MV-4-11 (cell line): ENCODE measurements at regions not wholly inside any gene's neighbourhood (a gene's known extent, or its start where the extent isn't known, plus 50 kb on each side); places are given as distances from the start of the nearest gene placed in this dataset.
"Not testable (repeated sequence)": the region's sequence is repeated elsewhere in the genome, so short reads cannot be mapped to it uniquely, and the experiment has no call there.

ENCODE experiments used
- DNase-seq: peaks from one replicate; lab custom pipeline; 2025; lab: John Stamatoyannopoulos, UW

DNA sequence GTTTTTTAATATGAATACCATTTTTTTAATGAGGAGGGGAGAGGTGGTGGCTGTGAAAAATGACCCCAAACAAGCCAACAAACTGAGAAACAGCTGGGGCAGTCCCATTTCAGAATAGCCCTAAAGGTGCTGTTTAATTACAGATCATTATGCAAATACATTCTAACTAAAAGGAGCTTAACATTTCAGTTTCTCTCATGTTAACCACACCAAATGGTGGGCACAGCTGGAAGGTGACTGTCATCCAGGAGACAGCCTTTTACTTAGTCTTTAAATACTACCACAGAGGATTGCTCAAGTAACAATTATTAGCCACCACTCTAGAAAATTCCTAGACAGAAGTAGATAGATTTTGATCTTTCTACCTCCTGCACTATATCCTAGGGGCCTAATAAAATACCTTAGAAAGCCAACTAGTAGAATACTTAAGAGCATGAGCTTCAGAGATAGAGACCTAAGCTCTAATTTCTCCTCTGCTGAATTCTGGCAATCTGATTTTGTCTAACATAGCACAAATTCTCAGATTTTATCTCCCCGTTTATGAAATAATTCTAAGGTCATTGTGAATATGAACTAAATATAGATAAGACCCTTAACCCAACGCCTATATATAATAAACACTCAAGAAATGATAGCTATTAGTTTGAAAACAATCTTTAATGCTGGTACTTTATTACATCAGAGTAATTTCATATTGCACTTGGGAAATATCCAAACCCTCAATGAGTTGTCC, 615.1 kb upstream of the NRSN1 start:
- no peak for DNase-seq

DNA sequence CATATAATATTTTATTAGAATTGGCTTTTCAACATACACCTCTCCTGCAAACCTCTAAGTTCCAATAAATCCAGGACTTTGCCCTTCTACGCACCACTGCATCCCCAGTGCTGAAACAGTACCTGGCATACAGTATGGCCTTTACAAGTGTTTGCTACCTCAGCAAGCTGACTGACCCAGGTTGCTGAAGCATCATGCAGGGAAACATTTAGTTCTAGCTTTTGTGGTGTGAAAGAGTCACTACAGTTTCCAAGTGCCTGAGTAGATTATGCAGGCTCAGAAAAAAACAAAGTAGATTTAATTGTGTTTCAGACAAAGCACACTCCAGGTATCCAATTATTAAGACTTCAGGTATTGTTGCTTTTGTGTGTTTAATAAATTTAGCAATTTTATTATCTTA, 614.2 kb upstream of the NRSN1 start:
- no peak for DNase-seq

DNA sequence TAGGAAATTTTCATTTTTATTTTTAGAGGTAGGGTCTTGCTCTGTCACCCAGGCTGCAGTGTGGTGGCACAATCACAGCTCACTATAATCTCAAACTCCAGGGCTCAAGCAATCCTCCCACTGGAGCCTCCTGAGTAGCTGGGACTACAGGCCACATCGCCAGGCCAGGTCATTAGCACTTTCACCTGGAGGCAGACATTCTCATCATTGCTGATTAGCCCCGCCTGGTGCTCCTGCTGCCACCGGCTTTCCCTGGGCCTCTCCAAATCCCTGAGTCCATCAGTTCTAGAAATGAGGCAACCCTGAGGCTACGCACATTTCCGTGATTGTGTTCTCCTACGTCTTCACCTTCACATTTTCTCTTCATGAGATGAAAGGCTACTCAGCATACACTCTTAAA, 607.7 kb upstream of the NRSN1 start:
- DNase-seq, result no peak

DNA sequence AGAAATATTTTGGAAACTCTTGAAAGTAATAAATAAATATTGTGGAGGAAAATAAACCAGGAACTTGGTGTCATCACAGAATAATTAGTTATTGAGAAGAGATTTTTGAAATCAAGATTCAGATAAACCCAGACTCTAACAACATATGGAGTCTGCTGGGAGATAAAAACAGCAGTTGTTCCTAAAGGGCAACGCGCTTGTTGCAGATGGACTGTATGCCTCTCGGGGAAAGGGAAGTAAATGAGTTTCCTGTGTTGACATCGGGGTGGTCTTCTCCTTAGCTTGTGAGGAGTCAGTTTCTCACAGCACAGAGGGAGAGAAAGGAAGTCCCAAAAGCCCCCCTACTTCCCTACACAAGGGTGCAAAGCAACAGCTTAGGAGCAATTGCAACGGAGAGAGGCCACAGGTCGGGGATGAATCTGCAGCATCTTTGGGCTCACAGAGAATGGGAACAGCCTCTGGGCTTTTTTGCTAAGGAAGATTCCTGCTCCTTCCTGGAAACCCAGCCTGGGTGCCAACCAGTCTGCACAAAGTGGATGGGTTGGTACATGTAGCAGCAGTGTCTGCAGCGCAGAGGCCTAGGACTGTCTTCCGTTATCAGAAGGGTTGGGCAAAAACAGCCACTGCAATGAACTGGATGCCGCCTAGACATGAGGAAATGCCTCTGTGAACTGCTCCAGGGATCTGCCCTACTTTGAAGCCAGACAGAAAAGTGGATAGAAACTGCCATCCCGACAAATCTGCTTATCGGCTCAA, 603.0 kb upstream of the NRSN1 start:
- no peak for DNase-seq

DNA sequence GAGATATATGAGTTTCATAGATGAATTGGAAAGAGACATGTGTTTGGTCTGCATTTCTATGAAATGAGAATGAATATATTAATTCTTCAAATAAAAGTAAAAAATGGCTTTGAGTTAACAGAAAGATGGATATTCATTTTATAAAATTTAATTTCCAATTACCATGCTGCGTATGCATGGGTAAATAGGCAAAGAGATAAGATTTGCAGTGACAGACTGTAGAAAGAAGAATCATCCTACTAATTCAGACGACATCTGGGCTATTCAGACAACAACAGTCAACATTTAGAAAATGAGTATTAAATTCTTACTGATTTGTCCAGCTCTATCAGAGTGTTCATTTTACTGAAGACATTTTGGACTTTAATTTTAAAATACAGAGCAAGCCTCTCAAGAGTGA, 602.2 kb upstream of the NRSN1 start:
- DNase-seq, result no peak

DNA sequence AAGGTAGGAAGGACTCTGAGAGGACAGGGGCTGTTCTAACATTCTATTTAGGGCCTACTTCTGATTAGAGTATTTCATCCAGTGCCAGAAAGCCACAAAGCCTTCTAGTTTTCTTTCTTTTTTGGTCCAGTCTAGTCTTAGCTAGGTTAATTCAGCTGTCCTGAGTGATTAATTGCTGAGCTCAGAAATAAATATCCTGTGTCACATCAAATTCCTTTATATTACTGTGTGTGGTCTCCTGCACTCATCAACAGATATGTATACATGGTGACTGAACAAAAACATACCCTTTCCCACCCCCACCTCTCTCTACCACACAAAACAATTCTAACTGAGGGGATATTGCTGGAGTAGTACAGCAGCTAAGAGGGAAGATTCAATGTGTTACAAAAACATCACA, 601.5 kb upstream of the NRSN1 start:
- DNase-seq, result no peak

DNA sequence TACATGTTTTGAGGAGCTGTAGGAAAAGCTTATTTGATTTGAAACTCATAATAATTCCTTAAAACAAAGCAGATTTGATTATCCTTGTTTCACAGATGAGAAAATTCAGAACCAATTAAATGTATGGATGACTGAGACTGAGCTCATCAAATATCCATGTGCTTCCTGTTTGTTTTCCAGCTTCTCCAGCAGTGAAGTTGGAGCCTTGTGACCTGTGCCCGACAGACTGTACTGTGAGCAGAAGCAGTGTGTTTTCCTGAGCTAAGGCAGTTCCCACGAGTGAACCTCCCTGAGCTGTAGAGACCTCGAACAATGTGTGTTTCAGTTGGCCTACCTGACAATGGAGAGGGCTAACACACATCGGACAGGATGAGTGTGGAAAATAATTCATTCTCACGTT, 599.5 kb upstream of the NRSN1 start:
- DNase-seq, result no peak

DNA sequence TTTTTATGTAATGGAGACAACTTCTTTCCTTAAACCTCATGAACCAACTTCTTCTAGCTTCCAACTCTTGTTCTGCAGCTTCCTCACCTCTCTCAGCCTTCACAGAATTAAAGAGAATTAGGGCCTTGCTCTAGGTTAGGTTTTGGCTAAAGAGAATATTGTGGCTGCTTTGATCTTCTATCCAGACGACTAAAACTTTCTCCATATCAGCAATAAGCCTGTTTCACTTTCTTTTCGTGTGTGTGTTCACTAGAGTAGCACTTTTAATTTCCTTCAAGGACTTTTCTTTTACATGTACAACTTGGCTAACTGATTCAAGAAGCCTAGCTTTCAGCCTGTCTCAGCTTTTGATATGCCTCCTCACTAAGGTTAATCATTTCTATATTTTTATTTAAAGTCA, 596.1 kb upstream of the NRSN1 start:
- no peak for DNase-seq

DNA sequence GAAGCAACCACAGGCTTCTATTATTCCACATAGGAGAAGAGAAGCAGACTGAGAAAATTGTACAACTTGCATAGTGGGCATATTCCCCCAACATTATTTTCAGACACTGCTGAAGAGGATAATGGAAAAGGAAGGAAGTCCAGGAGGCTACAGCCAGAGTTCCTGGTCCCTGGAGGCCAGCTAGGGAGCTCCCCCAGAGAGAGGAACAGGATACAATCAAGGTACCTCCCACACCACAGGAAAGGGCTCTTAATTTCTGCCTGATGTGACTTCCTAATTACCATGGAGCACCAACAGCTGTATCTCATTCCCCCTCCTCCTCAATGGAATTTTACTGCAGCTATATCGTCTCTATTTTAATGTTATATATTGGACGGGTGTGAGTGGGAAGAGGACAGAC, 594.3 kb upstream of the NRSN1 start:
- no peak for DNase-seq

DNA sequence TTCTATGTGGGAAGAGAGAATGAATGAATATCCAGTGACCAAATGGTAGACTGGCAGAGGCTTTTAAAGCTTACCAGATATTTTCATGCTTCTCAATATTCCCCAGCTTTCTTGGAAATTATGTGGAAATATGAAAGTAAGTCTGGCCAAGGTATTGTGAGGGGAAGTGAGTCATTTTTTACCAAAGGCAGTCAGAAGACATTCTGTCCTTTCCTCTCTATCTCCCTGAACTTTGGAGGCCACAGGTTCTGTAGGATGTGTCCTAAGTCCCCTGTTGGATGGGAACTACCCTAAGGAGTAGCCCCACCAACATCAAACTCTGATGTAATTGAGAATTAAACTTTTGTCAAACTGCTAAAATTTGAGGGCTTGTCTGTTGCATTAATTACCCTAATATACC, 593.8 kb upstream of the NRSN1 start:
- no peak for DNase-seq

DNA sequence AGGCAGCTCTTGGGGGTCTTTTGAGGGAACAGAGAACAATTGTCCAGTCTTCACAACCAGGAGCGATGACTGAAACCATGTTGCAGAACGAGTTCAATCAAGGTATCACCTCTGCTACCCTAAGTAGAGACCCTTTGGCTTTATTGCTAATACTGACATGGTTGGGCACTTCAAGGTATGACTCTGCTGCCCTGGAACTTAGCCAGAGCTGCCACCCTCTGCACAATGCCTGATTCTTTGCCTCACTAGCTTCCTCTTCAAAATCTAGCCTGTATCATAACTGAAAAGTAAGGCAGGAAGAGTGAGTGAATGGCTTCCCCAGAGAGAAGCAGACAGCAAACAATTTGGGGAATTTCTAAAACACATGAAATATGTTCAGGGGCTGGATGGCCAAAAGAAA, 592.7 kb upstream of the NRSN1 start:
- no peak for DNase-seq

DNA sequence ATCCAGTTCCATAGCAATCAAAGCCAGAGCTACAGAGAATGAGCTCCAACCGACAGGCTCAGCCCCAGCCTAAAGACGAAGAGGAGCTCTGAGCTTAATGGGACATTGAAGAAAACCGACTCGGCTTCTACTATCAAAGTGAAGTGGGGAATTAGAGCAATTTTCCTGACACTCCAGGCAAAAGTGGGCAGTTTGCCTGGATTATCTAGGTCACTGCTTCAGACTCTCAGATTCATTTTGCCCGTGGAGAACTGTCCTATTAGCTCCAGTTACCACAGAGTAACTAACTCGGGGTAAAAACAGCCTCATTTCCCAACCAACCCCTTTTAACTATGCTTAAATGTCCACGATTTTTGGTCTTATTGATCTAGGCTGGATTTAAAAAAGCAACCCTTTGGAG, 592.1 kb upstream of the NRSN1 start:
- no peak for DNase-seq

DNA sequence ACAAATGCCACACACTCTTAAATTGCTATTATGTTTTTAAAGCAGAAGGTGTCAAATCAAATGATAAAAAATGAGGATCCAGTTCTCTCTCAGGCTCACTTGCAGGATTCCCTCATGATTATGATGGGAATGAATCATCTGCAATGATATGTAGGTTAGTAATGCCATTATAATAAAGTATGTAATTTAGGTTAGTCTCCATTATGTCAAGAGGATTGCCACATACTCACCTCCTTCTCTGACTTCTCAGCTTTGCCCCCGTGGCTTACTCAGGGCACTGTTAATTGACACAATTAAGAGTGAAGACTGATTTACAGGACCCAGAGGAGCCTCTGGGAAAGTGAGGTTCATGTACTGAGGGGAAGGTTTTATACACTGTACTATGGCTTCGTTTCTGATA, 591.7 kb upstream of the NRSN1 start:
- no peak for DNase-seq

DNA sequence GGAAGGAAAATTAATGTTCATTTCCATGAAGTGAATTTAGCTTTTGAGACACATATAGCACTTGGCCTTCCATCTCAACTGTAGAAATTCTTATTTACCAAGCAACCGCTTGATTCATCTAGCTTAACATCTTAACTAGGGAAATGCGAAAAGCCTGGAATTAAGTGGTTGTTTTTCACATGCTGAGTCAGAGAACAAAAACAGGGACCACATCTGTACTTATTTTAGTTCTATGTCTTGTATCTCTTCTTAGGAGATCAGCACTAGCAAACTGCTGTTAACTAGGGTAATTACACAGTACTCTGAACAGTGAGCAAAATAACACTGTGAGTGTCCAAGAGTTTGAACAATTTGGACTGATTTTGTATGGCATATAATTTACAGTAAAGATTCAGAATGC, 590.9 kb upstream of the NRSN1 start:
- DNase-seq, result no peak

DNA sequence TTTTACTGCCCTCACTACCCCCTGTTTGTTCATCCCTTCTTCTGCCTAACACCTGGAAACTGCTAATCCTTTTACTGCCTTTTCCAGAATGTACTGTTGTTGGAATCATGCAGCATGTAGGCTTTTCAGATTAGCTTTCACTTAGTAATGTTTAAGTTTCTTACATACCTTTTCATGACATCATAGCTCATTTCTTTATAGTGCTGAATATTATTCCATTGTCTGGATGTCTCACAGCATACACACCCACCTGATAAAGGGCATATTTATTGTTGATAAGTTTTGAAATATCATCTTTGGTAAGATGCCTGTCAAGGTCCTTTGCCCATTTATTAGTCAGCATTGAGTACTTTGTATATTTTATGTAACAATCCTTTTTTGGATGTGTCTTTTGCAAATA, 588.2 kb upstream of the NRSN1 start:
- DNase-seq, result no peak

DNA sequence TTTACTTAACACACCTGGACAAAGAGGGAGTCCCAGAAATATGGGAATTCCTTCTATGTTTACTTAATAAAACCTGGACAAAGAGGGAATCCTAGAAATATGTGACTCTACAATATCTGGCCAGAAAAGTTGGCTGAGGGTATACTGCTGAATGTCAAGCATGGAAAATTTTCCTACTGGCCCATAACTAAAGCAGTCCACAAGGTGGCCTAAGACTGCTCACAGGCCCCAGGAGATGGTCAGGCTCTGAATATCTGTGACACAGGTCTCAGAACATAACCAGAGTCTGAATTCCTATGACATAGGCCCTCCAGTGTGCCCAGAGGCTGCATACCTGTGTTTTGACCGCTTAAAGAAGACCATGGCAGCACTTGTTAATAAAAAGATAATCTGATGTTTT, 578.2 kb upstream of the NRSN1 start:
- no peak for DNase-seq

DNA sequence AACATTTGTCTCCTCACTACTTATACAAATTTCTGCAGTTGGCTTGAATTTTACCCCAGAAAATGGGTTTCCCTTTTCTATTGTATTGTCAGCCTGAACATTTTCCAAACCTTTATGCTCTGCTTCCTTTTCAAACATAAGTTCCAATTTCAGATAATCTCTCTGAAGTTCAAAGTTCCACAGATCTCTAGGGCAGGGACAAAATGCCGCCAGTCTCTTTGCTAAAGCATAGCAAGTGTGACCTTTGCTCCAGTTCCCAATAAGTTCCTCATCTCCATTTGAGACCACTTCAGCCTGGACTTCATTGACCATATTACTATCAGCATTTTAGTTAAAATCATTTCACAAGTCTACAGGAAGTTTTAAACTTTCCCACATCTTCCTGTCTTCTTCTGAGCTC, 571.1 kb upstream of the NRSN1 start:
- not testable (repeated sequence) for DNase-seq

DNA sequence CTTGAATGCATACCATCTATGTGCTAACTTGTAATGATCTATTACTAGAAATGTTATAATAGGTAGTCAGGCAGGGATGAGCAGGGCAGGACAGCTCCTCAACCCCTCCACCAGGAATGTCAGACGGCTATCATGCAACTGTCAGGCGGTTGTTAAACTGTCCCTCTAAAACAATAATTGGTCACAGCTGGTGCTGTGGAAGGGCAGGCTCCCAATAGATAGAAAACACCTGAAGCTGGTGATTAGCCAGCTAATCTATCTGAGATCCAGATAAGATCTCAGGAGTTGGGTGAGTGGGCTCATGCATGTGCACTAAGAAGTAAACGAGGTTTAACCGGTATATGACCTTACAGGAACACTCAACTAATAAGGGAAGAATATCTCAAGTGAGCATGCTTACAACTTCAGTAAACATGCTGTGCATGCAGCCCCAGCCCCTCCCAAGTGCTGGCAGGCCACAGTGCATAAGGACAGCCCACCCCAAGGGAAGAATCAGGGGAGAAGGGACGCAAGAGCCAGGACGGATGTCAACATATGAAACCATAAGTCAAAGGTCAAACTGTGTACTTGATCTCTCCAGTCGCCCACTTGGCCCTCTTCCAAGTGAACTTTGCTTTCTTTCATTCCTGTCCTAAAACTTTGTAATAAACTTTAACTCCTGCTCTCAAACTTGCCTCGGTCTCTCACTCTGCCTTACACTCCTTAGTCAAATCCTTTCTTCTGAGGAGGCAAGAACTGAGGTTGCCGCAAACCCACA, 566.2 kb upstream of the NRSN1 start:
- no peak for DNase-seq

DNA sequence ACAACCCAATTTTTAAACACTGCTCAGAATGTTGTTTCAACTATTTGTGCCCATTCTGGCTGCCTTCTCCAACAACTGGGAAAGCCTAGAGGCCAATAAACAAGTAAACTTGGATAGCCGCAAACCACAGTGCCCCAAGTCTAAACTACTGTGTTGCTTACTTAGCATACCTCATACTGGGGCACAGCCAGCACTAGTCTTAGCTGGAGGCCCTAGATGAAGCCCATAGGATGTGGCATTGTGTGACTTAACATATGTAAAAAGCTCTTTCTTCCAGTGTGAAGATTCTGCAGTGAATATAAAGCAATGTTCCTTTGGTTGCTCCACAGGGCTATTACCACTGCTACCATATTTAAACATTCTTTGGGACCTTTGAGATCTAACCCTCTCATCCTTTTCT, 564.3 kb upstream of the NRSN1 start:
- no peak for DNase-seq

DNA sequence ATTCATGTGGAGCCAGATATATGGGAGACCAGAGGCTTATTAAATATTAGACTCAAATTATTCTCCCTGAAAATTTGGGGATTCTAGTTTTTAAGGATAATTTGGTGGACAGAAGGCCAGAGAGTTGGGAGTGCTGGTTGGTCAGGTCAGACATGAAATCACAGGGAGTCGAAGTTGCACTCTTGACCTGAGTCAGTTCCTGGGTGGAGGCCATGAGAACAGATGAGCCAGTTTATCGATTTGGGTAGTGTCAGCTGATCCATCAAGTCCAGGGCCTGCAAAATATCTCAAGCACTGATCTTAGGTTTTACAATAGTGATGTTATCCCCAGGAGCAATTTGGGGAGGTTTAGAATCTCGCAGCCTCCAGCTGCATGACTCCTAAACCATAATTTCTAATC, 563.5 kb upstream of the NRSN1 start:
- no peak for DNase-seq

DNA sequence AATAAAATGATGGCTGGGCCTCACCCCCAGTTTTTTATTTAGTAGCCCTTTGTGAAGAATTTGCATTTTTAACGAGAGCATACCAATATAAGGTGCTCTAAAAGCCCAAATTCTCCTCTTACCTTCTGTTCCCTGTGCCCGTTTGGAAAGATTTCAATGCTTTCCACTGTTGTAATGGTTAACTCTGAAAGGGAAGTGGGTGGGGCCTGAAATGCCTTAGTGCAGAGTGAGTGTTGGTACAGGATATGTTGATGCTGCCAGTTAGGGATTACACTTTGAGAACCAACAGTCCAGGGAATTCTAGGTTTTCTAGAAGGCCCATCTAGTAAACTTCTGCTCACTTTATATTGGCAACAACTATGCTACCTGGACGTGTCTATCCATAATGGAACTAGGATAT, 562.7 kb upstream of the NRSN1 start:
- no peak for DNase-seq

DNA sequence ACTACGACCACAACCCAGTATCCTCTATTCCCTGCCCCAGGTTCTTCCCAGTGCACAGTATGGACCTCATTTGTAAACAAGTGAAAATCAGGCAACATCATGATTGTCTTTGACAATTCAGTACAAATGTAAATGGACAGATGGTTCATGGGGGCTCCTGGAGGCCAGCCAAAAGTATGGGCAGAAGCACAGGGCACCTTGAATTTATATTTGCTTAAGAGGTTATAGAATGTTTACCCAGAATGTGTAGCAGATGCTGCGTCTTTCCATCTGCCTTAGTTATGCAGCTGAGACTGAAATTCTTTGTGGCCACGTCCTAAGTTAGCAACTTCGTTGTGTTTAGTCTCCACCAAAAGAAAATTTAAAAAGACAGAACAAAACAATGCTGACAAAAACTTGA, 559.6 kb upstream of the NRSN1 start:
- DNase-seq, result no peak

DNA sequence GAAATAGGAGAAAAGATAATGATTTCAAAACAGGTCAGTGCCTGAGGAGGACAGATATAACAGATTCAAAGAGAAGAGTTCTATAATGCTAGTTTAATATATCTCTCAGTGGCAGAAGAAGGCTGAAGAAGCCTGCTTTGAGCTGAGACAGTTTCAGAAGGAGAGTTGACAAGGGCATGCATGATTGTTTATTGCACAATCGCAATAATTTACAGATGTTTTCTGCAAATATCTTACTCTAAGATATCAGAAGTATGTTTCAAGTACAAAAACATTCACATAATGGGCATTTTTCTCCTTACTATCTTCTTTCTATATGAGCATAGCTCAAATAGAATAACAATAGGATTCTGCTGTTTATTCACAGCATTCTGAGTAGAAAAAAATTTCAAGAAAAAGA, 557.7 kb upstream of the NRSN1 start:
- DNase-seq, result no peak
